ENCODE measurements at regions not wholly inside any gene's neighbourhood (a gene's known extent, or its start where the extent isn't known, plus 50 kb on each side); places are given as distances from the start of the nearest gene placed in this dataset.

DNA sequence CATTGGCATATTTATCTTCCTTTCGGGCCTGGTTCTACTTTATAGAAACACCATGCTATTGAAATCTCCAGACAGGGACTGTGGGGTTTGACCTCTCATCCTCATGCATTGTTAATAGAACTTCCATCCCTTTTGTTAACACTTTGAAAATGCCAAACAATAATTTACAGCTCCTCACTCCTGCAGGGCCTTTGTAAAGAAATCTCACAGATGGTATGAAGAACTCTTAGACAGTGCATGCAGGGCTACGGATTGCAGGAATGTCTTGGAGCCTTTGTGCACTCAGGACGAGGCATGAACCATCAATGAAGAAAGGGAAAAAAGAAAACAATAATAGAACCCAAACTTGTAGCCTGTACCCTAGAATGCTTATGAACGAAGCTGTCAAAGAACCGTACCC is 92.8 kb upstream of the TMEM47 start:
- TF ChIP-seq POLR2A (IDR thresholded peaks at IDR 0.05), result no peak
- TF ChIP-seq, protein P1, sequence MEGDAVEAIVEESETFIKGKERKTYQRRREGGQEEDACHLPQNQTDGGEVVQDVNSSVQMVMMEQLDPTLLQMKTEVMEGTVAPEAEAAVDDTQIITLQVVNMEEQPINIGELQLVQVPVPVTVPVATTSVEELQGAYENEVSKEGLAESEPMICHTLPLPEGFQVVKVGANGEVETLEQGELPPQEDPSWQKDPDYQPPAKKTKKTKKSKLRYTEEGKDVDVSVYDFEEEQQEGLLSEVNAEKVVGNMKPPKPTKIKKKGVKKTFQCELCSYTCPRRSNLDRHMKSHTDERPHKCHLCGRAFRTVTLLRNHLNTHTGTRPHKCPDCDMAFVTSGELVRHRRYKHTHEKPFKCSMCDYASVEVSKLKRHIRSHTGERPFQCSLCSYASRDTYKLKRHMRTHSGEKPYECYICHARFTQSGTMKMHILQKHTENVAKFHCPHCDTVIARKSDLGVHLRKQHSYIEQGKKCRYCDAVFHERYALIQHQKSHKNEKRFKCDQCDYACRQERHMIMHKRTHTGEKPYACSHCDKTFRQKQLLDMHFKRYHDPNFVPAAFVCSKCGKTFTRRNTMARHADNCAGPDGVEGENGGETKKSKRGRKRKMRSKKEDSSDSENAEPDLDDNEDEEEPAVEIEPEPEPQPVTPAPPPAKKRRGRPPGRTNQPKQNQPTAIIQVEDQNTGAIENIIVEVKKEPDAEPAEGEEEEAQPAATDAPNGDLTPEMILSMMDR (IDR thresholded peaks at IDR 0.05), result no peak

Data from thyroid gland (tissue), 4 donors.